Bronchial epithelial cell (primary cell): ENCODE measurements at regions not wholly inside any gene's neighbourhood (a gene's known extent, or its start where the extent isn't known, plus 50 kb on each side); places are given as distances from the start of the nearest gene placed in this dataset.
"Not testable (repeated sequence)": the region's sequence is repeated elsewhere in the genome, so short reads cannot be mapped to it uniquely, and the experiment has no call there.

Experiments
- DNase-seq: peaks from one replicate; pipeline ENCODE4 v3.0.0-alpha.2; 2010; ENCODE audit warnings: low read depth
- FAIRE-seq: peaks from 2 replicates; lab custom pipeline; 2011; peaks lifted over from hg19 to GRCh38; lab: Jason Lieb, UNC
- H3K27me3 ChIP-seq: 2 replicates; pipeline ENCODE4 v1.5.1; 2011; ENCODE audit warnings: low read length; ENCODE audit not compliant: control insufficient read depth, insufficient read depth
- H3K36me3 ChIP-seq: 2 replicates; pipeline ENCODE4 v1.5.1; 2011; ENCODE audit warnings: low read length; ENCODE audit not compliant: control insufficient read depth, insufficient read depth
- H3K4me3 ChIP-seq: 2 replicates; pipeline ENCODE4 v1.5.1; 2011; ENCODE audit warnings: mild to moderate bottlenecking, low read depth, low read length, control low read depth
- TF ChIP-seq, protein P1 (sequence below): IDR thresholded peaks from 2 replicates; pipeline ENCODE4 v1.5.1; 2011; ENCODE audit warnings: mild to moderate bottlenecking, moderate library complexity, low read length, control low read depth, inconsistent platforms; ENCODE audit not compliant: insufficient read depth, severe bottlenecking

DNA sequence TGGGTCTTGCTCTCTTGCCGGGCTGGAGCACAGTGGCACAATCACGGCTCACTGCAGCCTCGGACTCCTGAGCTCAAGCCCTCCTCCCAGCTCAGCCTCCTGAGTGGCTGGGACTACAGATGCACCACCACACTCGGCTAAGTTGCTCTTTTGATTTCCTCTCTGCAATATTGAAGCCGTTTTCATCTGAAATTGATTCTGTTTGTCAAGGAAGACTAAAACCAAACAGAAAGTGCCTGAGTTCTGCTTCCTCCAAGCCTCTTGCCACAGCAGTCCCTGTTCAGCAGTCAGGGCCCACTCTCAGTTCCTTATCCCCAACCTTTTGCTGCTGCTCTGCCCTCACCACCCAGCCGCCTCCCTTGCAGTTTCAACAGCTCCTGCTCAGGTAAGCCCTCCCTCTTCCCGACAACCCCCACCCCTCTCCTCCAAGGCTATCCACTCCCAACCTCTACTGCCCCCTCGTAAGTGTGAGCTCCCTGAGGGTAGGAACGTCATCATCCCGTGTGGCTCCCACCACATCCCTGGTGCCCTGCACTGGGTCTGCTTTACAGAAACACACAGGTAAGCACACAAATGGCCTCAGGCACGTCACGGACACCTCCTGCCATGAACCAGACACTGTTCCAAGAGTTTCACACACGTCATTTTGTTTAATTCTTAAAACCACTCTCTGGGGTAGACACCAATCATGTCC lies 70.7 kb upstream of the TAB2 start:
- H3K36me3 ChIP-seq: no peaks in the 10 kb centered on the region
- DNase-seq (no peak), FAIRE-seq (no peak)
- H3K27me3 ChIP-seq: no peaks in the 10 kb centered on the region
- TF ChIP-seq, protein P1, sequence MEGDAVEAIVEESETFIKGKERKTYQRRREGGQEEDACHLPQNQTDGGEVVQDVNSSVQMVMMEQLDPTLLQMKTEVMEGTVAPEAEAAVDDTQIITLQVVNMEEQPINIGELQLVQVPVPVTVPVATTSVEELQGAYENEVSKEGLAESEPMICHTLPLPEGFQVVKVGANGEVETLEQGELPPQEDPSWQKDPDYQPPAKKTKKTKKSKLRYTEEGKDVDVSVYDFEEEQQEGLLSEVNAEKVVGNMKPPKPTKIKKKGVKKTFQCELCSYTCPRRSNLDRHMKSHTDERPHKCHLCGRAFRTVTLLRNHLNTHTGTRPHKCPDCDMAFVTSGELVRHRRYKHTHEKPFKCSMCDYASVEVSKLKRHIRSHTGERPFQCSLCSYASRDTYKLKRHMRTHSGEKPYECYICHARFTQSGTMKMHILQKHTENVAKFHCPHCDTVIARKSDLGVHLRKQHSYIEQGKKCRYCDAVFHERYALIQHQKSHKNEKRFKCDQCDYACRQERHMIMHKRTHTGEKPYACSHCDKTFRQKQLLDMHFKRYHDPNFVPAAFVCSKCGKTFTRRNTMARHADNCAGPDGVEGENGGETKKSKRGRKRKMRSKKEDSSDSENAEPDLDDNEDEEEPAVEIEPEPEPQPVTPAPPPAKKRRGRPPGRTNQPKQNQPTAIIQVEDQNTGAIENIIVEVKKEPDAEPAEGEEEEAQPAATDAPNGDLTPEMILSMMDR: no peak
- no peak overlapping the region for H3K4me3 ChIP-seq

GRCh38 chr6:149247385-149247763 lies 70.1 kb upstream of the TAB2 start:
- FAIRE-seq: no peak
- TF ChIP-seq, protein P1: no peak
- Histone ChIP-seq H3K27me3 (no peaks in the 10 kb centered on the region), H3K36me3 (no peaks in the 10 kb centered on the region), H3K4me3 (no peak overlapping the region)
- DNase-seq: no peak

- FAIRE-seq, H3K27me3 ChIP-seq: not testable (repeated sequence)
Observed at GRCh38 chr6:149248263-149248662, 69.2 kb upstream of the TAB2 start.

DNA sequence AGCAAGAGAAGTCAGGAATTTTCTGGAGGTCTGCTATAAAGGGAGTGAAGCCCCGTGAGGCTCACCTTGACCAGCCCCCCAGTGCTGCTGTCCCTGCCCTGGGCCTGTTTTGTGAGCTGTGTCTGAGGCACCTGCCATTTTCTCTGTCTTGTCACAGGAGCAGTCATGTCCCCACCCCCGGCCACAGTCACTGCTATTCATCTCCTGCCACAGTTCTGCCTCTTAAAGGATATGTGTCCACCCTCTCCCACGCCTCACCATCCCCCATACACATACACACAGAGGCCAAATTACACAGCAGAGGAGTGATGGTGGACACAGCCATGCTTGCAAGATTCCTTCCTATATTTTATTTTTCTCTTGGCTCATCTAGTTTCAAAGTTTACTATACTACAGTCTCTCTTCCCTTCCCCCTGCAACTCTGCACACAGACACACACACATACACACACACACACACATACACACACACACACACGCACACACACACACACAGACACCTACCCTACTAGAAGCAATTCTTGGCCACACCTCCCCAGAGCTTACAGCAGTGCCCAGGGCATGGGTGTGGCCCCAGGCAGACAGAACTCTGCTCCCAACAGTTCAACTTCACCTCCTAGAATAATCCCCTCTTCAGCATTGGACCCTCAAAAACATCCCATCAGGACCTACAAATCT lies 68.7 kb upstream of the TAB2 start:
- Histone ChIP-seq H3K27me3 (no peaks in the 10 kb centered on the region), H3K36me3 (no peaks in the 10 kb centered on the region), H3K4me3 (no peak overlapping the region)
- FAIRE-seq (no peak), DNase-seq (peak; percentile 21)
- TF ChIP-seq, protein P1: no peak

More at GRCh38 chr6:149248263-149248662, 69.2 kb upstream of the TAB2 start:
- not testable (repeated sequence) for H3K4me3 ChIP-seq, H3K36me3 ChIP-seq, DNase-seq

- Histone ChIP-seq H3K27me3 (no peaks in the 10 kb centered on the region), H3K4me3 (no peak overlapping the region), H3K36me3 (no peaks in the 10 kb centered on the region)
- DNase-seq (no peak), FAIRE-seq (no peak)
- TF ChIP-seq, protein P1: no peak
Observed at GRCh38 chr6:149249370-149250357, 67.8 kb upstream of the TAB2 start.

GRCh38 chr6:149250951-149251350 lies 66.6 kb upstream of the TAB2 start:
- TF ChIP-seq, protein P1: no peak
- no peak for FAIRE-seq
- no peaks in the 10 kb centered on the region for H3K27me3 ChIP-seq
- DNase-seq: peak; percentile 7
- no peaks in the 10 kb centered on the region for H3K36me3 ChIP-seq
- no peak overlapping the region for H3K4me3 ChIP-seq
